Spleen (tissue), 7 donors: ENCODE measurements at regions not wholly inside any gene's neighbourhood (a gene's known extent, or its start where the extent isn't known, plus 50 kb on each side); places are given as distances from the start of the nearest gene placed in this dataset.

Experiments used
- CTCF ChIP-seq, 11 experiments: fragments of 200-600 bp in 7 of 11; fragments of 450-650 bp in 4 of 11; sonication (generic) in 4 of 11; IDR thresholded peaks in 8 of 11; conservative IDR thresholded peaks in 3 of 11; 1 replicate in 7 of 11; 2 replicates in 4 of 11; pipeline versions ENCODE4 v1.4.0 to v1.8.0; 2016 to 2021; ENCODE audit warnings: antibody characterized with exemption in 11 of 11, inconsistent platforms in 4 of 11, mild to moderate bottlenecking in 1 of 11
- POLR2A ChIP-seq, 3 donors: fragments of 450-650 bp; IDR thresholded peaks; one replicate each; pipeline ENCODE4 v1.5.1; 2017; ENCODE audit warnings: antibody characterized with exemption in 3 of 3, mild to moderate bottlenecking in 1 of 3
- POLR2AphosphoS5 ChIP-seq, 3 donors: sonication (generic); formaldehyde crosslinking; IDR thresholded peaks; one replicate each; pipeline ENCODE4 v1.5.1; 2017; ENCODE audit warnings: antibody characterized with exemption in 3 of 3
- donor health status: DM: no; HTN: no; CAD: no; lungs with moderate emphysema.
- donor health status: DM: no; HTN: no; CAD: no.
- donor health status: DM: no; HTN: no; CAD: no.

DNA sequence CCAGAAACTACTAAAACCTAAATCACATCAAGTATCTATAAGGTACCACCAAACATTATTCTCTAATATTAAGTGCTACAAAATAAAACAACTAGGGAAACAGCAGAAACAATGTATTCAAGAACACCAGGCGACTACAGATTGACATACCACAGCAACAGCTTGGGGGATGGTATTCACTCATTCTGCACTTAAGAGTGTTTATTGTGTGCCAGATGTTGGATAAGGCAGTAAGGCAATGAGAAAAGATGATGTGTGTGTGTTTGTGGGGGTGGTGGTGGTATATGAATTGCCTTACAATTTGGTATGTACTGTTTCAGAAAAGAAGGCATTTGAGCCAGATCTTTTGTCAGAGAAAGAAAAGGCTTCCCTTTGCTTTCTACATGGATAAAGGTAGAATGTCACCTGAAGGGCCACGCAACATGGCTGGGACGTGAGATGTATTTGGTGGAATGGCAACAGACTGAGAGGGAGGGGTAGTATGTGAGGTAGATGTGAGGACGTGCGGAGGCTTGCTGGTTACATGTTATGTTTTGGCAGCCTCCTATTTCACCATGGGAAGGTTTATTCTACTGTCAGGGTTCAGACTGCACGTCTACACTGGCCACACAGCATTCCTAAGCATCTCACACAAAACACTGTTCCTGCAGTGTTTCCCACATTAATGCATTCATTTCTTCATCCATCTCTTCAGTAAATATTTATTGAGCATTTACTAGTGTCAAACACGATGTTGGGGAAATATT lies 300.7 kb downstream of the KLF12 start:
- TF ChIP-seq CTCF (IDR thresholded peaks at IDR 0.05 in 8 of 11, conservative IDR thresholded peaks at IDR 0.05 in 3 of 11) (no peak), POLR2AphosphoS5 (IDR thresholded peaks at IDR 0.05) (no peak), POLR2A (IDR thresholded peaks at IDR 0.05) (no peak)
